ENCODE measurements at regions not wholly inside any gene's neighbourhood (a gene's known extent, or its start where the extent isn't known, plus 50 kb on each side); places are given as distances from the start of the nearest gene placed in this dataset.

GRCh38 chr9:14383773-14384172, 69.8 kb upstream of the NFIB start:
- no peaks in the 10 kb centered on the region for H3K36me3 ChIP-seq (ENCODE audit: control insufficient read depth, insufficient read depth, low read length)
- no peak overlapping the region for H3K4me3 ChIP-seq (ENCODE audit: low read depth, low read length)
- TF ChIP-seq CTCF (IDR thresholded peaks at IDR 0.05; ENCODE audit: insufficient read depth, low read length, poor library complexity, severe bottlenecking): no peak
- H3K27me3 ChIP-seq (ENCODE audit: control insufficient read depth, insufficient read depth, low read length): no peaks in the 10 kb centered on the region
- DNase-seq (ENCODE audit: low read depth): no peak

- no peak for TF ChIP-seq CTCF (IDR thresholded peaks at IDR 0.05; ENCODE audit: insufficient read depth, low read length, poor library complexity, severe bottlenecking)
- DNase-seq (ENCODE audit: low read depth): no peak
- no peak overlapping the region for H3K4me3 ChIP-seq (ENCODE audit: low read depth, low read length)
Measured at GRCh38 chr9:14383294-14383693, 69.4 kb upstream of the NFIB start.

GRCh38 chr9:14380061-14380836, 66.3 kb upstream of the NFIB start:
- TF ChIP-seq CTCF (IDR thresholded peaks at IDR 0.05; ENCODE audit: insufficient read depth, low read length, poor library complexity, severe bottlenecking): no peak
- Histone ChIP-seq H3K27me3 (ENCODE audit: control insufficient read depth, insufficient read depth, low read length) (no peaks in the 10 kb centered on the region), H3K4me3 (ENCODE audit: low read depth, low read length) (no peak overlapping the region), H3K36me3 (ENCODE audit: control insufficient read depth, insufficient read depth, low read length) (no peaks in the 10 kb centered on the region)
- no peak for DNase-seq (ENCODE audit: low read depth)

More at GRCh38 chr9:14383294-14383693, 69.4 kb upstream of the NFIB start:
- Histone ChIP-seq H3K27me3 (ENCODE audit: control insufficient read depth, insufficient read depth, low read length) (no peaks in the 10 kb centered on the region), H3K36me3 (ENCODE audit: control insufficient read depth, insufficient read depth, low read length) (no peaks in the 10 kb centered on the region)

- TF ChIP-seq CTCF (IDR thresholded peaks at IDR 0.05; ENCODE audit: insufficient read depth, low read length, poor library complexity, severe bottlenecking): no peak
- DNase-seq (ENCODE audit: low read depth): no peak
- no peaks in the 10 kb centered on the region for H3K36me3 ChIP-seq (ENCODE audit: control insufficient read depth, insufficient read depth, low read length)
- no peak overlapping the region for H3K4me3 ChIP-seq (ENCODE audit: low read depth, low read length)
- H3K27me3 ChIP-seq (ENCODE audit: control insufficient read depth, insufficient read depth, low read length): no peaks in the 10 kb centered on the region
Measured at GRCh38 chr9:14379280-14379679, 65.3 kb upstream of the NFIB start.

- Histone ChIP-seq H3K4me3 (ENCODE audit: low read depth, low read length) (no peak overlapping the region), H3K36me3 (ENCODE audit: control insufficient read depth, insufficient read depth, low read length) (no peaks in the 10 kb centered on the region), H3K27me3 (ENCODE audit: control insufficient read depth, insufficient read depth, low read length) (no peaks in the 10 kb centered on the region)
- no peak for DNase-seq (ENCODE audit: low read depth)
- TF ChIP-seq CTCF (IDR thresholded peaks at IDR 0.05; ENCODE audit: insufficient read depth, low read length, poor library complexity, severe bottlenecking): no peak
Measured at GRCh38 chr9:14373706-14374105, 59.8 kb upstream of the NFIB start.

- Histone ChIP-seq H3K4me3 (ENCODE audit: low read depth, low read length) (no peak overlapping the region), H3K36me3 (ENCODE audit: control insufficient read depth, insufficient read depth, low read length) (no peaks in the 10 kb centered on the region), H3K27me3 (ENCODE audit: control insufficient read depth, insufficient read depth, low read length) (no peaks in the 10 kb centered on the region)
- DNase-seq (ENCODE audit: low read depth): no peak
- no peak for TF ChIP-seq CTCF (IDR thresholded peaks at IDR 0.05; ENCODE audit: insufficient read depth, low read length, poor library complexity, severe bottlenecking)
Measured at GRCh38 chr9:14373336-14373666, 59.4 kb upstream of the NFIB start.

All from kidney epithelial cell (primary cell).